Kidney glomerular epithelial cell (primary cell): ENCODE measurements at regions not wholly inside any gene's neighbourhood (a gene's known extent, or its start where the extent isn't known, plus 50 kb on each side); places are given as distances from the start of the nearest gene placed in this dataset.
"Not testable (repeated sequence)": the region's sequence is repeated elsewhere in the genome, so short reads cannot be mapped to it uniquely, and the experiment has no call there.

Source experiments
- DNase-seq: peaks from one replicate; lab custom pipeline; 2025; lab: John Stamatoyannopoulos, UW

GRCh38 chr13:62525652-62526051 lies 1110.0 kb upstream of the PCDH20 start:
- no peak for DNase-seq

DNA sequence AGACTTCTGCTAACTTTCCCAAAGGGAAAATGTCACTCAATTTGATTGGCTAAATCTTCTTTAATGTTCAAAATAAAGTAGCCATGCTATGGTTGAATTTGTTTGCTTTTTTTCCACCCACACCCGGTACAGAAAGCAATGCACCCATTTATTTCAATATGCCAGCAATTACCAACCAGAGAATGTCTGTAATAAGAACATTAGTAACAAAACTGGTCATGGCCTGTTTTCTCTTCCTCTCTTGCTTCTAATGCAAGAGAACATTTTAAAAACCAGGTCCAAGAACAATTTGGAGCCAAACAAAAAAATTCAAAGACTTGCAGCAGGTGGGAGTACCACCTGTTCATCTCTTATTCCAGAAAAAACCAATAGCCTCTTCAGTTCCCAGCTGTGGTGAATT lies 1108.8 kb upstream of the PCDH20 start:
- DNase-seq = no peak

- DNase-seq = no peak
These were observed 1108.4 kb upstream of the PCDH20 start for GRCh38 chr13:62524061-62524460.

- peak; percentile 23 for DNase-seq
These were observed 1096.8 kb upstream of the PCDH20 start for GRCh38 chr13:62512194-62513141.

- no peak for DNase-seq
These were observed 1095.4 kb upstream of the PCDH20 start for GRCh38 chr13:62510906-62511655.

DNA sequence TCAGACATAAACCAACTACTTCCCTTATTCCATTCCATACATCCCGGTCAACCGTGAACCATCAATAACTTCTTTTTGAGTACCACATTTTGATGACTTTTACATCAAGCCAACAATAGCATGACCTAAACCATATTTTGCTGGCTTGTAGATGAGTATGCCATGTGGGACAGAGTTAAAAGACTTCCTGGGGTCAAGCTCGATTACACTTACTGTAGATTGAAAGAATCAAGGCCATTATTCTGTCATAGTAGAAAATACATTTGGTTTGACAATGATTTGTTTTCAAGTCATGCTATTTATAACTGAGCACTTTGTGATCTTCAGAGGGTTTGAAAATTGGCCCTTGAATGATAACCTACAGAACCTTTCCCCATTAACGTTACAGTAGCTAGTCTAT lies 1086.9 kb upstream of the PCDH20 start:
- DNase-seq = no peak

- no peak for DNase-seq
These were observed 1074.1 kb upstream of the PCDH20 start for GRCh38 chr13:62489731-62490130.

DNA sequence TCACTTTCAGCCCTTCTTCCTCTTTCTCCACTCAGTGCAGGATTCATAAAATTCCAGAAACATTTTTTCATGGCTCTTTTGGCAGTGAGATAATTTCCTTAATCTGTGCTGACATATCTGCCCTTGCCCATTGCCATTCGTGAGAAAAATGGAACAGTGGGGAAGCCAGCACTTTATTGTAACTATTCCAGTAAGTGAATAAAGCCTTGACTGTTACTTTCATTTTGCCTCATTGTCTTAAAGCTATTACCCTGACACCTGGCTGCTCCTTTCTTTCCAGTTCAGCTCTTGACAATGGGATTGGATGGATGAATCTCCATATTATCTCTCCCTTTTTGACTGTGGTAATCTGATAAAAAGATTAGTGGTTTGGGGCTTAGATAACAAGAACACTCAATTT lies 1068.1 kb upstream of the PCDH20 start:
- DNase-seq = no peak

GRCh38 chr13:62482351-62482750 lies 1066.7 kb upstream of the PCDH20 start:
- peak; percentile 4 for DNase-seq

DNA sequence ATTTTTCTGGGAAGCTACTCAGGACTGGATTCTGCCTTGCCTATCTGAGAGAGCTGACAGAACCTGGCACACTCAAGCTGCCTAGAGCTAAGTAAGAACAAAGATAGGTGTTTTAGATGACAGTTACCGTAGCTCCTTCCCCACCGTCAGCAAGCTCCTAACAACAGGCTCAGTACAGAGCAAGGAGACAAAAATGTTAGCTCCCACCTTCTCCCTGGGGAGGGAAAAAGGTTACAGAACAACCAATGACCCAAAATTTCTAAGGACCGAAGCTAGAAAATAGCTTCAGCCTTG lies 1058.2 kb upstream of the PCDH20 start:
- DNase-seq = no peak

DNA sequence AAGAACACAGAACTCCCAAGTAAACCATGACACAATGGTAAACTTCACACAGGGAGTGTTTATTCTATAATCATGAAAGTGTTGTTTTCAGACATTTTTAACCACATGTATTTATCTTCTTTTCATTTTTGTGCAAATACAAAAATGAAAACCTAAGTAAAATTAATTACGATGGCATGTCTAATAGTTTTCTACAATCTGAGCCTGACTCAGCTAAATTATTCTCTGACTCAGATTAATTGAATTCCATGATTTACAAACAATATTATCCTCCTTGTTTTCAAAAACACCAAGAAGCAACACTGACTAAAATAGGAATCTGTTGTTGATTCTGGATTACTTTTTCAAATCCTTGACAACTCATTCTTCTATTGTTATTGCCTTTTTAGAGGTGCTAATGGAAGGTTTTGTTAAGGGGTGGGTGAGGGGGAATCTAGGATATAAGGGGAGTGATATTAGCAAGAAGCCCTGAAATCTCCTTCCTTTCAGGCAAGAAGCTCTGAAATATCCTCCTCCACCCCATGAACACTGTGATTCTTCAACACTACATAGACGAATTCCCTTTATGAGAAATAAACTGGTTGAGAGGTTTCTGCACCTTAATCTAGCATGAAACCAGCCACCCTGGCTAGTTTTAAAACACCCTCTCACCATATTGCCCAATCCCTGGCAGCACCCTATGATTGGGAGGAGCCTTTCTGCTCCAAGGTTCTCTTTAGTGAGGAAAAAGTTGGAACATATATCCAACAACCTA lies 1057.7 kb upstream of the PCDH20 start:
- no peak for DNase-seq

GRCh38 chr13:62453761-62454160 lies 1038.1 kb upstream of the PCDH20 start:
- DNase-seq = no peak

DNA sequence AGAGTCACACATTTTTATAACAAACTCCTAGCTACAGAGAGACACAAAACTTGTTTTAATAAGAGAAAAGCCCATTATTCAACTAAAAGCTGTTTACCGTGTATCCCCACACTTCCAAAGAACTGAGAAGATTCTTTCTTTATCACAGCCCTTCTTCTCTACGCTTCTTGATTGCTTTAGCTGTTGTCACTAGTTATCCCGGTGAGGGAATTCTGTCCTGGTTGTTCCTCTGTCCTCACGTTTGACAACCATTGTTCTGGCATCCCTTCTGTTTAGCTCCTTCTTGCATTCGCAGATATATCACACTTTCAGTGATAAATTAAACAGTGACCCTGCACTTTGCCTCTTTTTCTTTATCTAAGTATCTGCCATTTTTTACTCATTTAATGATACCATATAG lies 1035.1 kb upstream of the PCDH20 start:
- DNase-seq = no peak

- not testable (repeated sequence) for DNase-seq
These were observed 1032.2 kb upstream of the PCDH20 start for GRCh38 chr13:62447771-62448382.

GRCh38 chr13:62444805-62445204 lies 1029.2 kb upstream of the PCDH20 start:
- no peak for DNase-seq

DNA sequence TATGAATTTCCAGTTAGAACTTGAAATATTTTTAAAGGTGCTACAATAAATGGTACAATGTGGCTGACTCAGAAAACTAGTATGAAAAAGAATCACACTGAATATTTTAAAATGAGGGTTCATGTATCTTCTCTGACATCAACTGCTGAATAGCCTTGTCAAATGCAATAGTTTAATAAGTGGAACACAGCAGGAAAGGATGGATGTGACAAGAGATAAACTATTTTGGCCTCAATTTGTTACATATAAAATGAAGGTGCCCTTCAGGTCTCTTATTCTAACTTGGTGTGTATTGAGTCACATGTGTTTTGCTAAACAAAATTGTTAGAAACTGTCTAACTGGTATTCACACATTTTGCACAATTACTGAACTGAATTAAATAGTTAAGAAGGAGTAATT lies 1018.4 kb upstream of the PCDH20 start:
- no peak for DNase-seq

- no peak for DNase-seq
These were observed 1018.0 kb upstream of the PCDH20 start for GRCh38 chr13:62433660-62434059.

DNA sequence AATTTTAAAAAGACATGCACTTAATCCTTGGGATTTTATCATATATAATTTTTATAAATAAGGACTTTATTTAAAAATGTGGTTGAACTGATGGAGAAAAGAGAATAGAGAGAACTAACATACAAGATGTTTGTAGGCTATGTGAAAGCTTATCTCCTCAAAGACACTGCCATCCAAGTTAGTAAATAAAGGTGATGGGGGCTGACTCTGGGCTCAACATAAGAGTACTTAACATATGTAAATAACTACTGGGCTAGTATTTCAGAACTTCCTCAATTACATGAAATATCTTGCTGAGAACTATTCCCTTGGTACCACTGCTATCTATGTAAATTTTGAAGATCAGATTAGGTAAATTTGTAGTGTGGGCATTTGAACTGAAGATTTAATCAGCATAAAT lies 1017.3 kb upstream of the PCDH20 start:
- no peak for DNase-seq

DNA sequence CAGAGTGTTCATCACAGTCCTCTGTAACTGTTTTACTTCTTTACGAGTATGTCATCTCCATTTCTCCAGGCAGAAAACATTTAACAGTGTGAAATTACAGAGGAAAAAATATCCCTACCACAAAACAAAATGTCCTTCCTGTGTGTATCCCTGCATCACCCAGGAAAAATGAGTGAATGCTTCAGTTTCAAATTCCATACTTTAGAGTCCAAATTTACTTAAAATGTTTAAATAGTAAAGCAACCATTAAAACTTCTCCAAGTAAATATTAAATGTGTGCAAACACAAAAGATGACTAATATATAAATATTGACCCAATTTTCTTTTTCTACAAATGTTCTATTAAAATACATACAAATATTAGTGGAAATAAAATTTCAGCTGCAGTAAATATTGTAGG lies 1016.6 kb upstream of the PCDH20 start:
- no peak for DNase-seq

DNA sequence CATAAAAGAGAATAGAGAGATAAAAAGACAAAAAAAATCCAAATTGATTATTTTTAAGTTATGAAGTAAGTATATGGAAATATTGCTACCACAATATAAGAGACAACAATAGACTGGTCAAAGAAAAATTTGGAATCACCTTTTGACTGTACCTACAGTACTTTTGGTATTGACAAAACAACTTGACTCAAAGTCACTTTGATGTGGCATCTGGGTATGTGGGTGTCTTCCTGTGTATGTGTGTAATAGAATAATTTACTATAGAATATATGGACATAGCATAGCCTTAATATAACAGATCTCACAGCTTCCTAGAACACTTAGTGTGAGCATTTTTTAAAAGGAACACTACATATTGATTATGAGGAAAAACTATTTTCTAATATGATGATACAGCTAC lies 1016.2 kb upstream of the PCDH20 start:
- DNase-seq = no peak

DNA sequence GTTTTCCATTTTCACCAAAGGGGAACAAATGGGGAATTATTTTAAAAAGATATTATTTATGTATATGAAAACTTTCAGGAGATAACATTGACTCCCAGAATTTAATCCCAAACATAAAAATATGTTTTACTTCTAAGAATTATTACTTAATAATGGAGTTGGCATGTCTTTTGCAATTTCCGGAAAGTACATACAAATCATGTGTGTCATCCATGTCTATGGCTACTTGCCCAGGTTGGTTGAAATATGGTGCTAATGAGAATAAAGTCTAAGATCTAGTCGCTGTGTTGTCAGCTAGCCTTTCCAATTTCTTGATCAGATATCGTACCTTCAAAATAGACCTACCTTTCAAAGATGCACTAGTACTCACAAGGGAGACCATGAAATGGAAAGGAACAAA lies 1003.2 kb upstream of the PCDH20 start:
- DNase-seq = no peak

GRCh38 chr13:62418376-62418775 lies 1002.7 kb upstream of the PCDH20 start:
- no peak for DNase-seq
